Mononuclear cell (primary cell): ENCODE measurements at regions not wholly inside any gene's neighbourhood (a gene's known extent, or its start where the extent isn't known, plus 50 kb on each side); places are given as distances from the start of the nearest gene placed in this dataset.

Experiments
- H3K27me3 ChIP-seq: 2 replicates; pipeline ENCODE4 v1.6.0; 2011; ENCODE audit warnings: low read length, control low read depth; ENCODE audit not compliant: insufficient read depth
- H3K4me1 ChIP-seq: 2 replicates; pipeline ENCODE4 v1.5.1; 2011; ENCODE audit warnings: mild to moderate bottlenecking, low read length, control low read depth; ENCODE audit not compliant: insufficient read depth
- H3K4me3 ChIP-seq: 2 replicates; pipeline ENCODE4 v1.5.1; 2011; ENCODE audit warnings: mild to moderate bottlenecking, low read length, moderate library complexity
- H3K9me3 ChIP-seq: 2 replicates; pipeline ENCODE4 v1.5.1; 2011; ENCODE audit warnings: low read depth, mild to moderate bottlenecking, control low read depth, low read length

DNA sequence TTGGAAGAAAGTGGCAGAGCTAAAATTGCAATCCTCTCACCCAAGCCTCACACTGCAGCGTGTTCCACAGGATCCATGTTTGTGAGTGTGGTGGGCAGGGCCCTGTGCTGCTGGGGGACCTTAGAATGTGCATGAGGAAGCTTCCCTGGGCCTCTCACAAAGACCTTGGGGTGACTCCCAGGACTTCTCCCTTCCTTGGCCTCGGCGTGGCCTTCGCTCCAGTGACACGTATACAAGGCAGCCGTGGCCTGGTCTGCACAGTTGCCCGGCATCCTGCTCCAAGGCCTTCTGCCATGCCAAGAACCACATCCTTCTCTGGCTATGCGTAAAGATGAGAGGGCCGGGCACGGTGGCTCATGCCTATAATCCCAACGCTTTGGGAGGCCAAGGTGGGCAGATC is 196.4 kb downstream of the UACA start:
- Histone ChIP-seq H3K4me3 (no peak overlapping the region), H3K27me3 (no peaks in the 10 kb centered on the region), H3K9me3 (no peaks in the 10 kb centered on the region), H3K4me1 (no peaks in the 10 kb centered on the region)

DNA sequence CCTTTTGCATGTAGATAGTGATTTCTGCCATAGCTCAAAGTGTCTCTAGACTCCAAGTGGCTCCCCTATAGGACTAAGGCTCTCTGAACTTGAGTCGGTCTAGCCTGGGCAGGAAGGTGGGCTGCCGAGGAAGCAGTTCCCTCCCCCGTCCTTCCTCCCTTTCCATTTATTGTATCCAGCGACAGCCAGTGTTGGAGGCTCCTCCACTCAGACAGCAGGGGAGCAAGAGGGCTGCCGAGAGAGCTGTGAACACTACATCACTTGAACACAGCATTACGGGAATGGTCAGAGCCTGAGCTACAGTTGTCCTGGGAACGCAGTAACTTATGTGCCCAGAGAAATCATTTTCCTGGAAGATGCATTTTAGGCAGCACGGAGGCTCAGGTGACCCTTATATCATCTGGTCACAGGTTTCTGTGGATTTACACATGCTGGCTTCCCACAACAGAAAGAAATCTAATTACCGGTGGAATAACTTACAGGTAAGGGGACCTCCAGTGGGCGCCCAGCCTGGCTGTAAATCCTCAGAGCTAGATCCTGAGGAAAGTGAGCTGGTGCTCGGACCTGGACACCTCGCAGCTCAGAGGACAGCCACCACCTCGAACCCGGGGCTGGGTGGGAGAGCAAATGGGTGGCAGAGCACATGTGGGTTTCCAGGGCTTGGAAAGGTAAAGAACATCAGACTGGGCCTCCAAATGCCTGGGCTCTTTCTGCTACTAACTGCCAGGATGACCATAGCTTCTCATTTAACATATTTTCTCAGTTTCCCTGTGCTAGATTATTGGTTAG is 197.1 kb downstream of the UACA start:
- Histone ChIP-seq H3K27me3 (no peaks in the 10 kb centered on the region), H3K4me1 (no peaks in the 10 kb centered on the region), H3K9me3 (no peaks in the 10 kb centered on the region), H3K4me3 (no peak overlapping the region)

DNA sequence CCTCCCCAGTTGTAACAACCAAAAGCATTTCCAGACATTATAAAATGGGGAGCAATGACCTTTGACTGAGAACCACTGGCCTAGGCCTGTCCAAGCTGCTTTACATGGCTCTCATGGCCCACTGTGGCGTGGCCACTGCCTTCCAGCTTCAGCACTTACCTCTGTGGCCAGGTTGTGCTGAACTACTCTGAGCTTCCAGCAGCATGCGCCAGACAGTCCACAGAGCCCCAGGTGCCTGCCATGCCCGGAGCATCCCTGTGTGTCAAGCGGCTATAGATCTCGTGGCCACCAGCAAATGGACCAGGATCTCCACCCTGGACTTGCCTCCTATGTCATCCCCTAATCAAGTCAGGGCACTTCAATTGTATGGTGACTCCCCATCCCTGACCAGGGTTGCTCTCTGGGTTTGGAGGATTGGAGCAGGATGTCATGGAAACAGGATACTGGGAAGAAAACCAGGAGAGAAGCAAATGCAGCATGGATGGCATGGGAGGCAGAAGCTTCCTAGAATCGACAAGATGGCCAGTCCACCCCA is 199.7 kb downstream of the UACA start:
- Histone ChIP-seq H3K27me3 (no peaks in the 10 kb centered on the region), H3K4me1 (peaks cover 23% of the 10 kb centered on the region), H3K9me3 (no peaks in the 10 kb centered on the region), H3K4me3 (no peak overlapping the region)

DNA sequence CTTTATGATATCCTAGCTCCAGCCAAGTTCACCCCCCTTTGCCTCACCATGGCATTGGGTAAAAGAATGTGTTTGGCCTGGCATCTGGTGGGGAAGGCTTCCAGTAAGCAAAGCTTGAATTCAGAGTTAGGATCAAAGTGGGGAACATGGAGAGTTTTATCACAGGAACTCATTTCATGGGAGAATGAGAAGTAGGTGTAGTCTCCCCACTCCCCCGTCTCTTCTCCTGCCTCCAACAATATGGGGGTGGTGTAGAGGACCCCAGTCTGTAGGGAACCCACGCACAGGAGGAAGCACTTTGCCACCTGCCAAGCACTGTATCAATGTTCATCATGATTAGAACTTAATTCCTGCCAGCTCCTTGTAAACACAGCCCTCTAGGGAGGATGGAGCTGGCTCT is 200.5 kb downstream of the UACA start:
- H3K27me3 ChIP-seq, result no peaks in the 10 kb centered on the region

DNA sequence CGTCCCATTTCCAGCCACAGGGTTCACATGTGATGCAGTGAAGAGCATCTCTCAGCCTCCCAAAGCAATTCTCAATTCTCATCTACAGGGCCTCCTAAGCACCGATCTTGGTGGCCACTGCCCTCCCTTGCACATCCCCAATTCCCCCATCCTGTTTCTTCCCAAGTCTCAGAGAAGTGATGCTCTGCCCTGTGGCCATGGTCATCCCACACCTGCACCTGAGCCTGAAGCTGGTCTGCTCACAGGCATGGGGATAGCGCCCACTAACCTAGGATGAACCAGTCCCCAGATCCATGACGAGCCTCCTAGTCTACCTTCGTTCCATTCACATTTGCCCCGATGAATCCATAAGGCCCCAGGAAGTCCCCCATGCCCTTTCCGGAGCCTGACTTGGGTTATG is 201.5 kb downstream of the UACA start:
- no peaks in the 10 kb centered on the region for H3K27me3 ChIP-seq
- H3K9me3 ChIP-seq, result no peaks in the 10 kb centered on the region
- H3K4me1 ChIP-seq, result peaks cover 23% of the 10 kb centered on the region
- no peak overlapping the region for H3K4me3 ChIP-seq

More for the DNA sequence above, 200.5 kb downstream of the UACA start:
- no peaks in the 10 kb centered on the region for H3K9me3 ChIP-seq
- no peak overlapping the region for H3K4me3 ChIP-seq
- peaks cover 23% of the 10 kb centered on the region for H3K4me1 ChIP-seq

DNA sequence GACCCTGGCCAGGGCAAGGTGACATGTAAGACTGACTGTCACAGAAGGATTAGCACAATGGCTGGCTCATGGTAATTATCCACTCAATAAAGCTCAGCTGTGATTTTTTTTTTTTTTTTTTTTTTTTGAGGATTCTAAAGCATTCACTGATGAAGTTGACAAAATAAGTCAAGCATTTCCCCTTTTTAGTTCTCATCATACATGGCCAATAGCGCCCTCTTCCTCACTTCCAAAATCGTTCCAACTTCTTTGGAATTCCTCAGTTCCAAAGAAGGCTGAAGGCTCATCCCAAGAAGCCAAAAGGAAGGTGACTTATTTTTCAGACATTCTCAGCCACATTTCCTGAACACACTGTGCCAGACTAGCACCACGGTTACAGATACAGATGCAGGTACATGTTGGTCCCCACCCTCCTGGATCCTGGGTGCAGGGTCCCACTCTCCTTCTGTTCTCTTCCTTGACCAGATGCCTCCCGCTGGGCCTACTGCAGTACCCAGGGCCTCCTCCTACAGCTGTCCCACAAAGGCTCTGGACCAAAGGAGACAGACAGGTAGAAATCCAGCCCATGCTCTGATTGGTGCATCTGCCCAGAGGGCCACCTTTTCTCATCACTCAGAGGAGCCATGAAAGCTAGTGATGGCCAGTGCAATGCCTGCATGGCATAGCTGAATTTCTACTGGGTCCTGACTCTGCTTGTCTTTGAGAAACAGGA is 202.6 kb downstream of the UACA start:
- Histone ChIP-seq H3K9me3 (no peaks in the 10 kb centered on the region), H3K4me3 (no peak overlapping the region), H3K4me1 (peaks cover 23% of the 10 kb centered on the region), H3K27me3 (no peaks in the 10 kb centered on the region)

DNA sequence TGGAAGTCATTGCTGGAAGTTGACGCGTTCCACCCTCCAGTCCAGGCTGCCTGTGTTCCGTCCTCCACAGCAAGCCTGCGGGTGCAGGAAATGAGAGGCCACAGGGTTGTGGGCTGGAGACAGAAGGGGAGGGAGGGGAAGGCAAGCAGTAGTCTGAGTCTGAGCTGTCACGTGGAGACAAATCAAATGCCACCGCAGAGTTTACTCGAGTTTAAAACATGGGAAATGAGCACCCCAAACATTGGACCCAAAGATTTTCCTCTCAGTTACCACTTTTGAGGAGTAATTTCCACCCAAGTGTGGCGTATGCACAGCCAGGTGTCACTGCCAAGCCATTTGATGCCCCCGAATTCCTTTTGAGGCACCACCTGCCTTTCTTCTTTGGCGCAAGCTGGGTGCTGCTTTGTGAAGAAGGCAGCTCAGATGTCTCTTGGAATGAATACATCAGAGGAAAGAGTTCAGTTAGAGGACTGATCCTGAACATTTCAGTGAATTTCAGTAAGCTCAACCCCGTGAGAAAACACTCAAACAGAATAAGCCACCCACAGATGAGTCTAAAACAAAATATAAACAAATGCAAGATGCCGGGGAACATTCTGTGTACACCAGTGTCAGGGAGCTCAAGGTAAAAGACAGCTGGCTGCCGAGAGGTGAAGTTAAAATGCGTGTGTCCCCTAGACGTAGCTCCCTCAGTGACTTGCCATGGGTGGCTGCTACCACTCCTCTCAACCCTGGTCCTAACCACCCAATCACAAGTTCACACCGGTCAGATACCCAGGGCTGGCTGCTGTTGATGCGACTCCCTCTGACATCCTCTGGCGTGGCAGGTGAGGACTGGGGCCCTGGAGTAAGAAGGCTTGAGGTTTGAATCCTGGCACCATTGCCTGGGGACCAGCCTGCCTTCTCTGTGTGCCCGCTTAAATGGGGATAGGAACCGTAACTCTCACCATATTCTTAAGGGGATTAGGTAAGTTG is 203.8 kb downstream of the UACA start:
- Histone ChIP-seq H3K4me1 (peaks cover 28% of the 10 kb centered on the region), H3K4me3 (peak overlapping the region; percentile 38), H3K9me3 (no peaks in the 10 kb centered on the region), H3K27me3 (no peaks in the 10 kb centered on the region)

DNA sequence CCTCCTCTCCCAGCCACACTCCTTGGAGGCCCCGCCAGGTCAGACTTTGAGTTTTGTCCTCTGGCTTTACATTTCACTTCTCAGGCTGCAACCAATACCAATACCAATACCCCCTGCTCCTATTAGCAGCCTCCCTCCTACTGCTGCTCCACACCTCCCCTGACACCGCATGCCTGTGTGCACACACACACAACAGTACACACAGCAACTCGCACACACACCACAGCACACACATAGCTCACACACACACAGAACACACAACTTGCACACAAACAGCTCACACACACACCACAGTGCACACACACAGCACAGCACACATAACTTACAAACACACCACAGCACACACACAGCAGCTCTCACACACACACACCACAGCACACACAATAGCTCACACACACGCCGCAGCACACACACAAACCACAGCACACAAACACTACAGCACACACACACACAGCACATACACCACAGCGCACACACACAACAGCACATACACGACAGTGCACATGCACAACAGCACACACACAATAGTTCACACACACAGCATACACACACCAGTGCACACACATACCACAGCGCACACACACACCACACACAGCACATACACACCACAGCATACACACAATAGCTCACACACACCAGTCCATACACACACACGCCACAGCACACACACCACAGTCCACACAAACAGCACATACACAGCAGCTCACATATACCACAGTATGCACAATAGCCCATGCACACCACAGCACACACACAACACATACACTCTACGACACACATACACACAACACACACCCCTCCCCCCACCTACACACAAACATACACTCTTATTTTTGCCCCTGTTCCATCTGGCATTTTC is 204.7 kb downstream of the UACA start:
- H3K27me3 ChIP-seq, result no peaks in the 10 kb centered on the region
- peak overlapping the region; percentile 38 for H3K4me3 ChIP-seq
- no peaks in the 10 kb centered on the region for H3K9me3 ChIP-seq
- H3K4me1 ChIP-seq, result peaks cover 28% of the 10 kb centered on the region

DNA sequence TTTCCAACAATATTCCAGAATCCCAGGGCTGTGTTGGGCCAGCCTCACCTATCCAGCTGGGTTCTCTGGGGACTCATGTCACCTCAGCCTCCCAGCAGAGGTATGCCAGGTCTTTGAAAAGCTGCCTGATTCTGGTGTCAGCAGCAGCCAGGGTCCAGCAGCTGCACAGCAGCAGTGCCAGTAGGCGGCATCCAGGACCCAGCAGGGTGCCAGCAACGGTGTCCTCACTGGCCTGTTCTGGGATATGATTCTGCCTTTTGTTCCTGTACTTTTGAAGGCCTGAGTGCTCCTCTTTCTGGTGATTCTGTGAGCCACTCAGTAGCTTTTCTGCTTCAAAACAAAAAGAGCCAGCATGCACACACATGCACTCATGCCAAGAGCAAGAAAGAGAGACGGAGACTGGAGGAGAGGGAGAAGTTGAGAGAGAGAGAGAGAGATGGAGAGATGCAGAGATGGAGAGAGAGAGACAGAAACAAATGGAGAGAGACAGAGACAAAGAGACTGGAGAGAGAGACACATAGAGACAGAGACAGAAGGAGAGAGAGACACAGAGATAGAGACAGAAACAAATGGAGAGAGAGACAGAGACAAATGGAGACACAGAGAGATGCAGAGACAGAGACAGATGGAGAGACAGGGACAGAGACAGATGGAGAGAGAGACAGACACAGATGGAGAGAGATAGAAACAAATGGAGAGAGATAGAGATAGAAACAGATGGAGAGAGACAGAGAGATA is 205.7 kb downstream of the UACA start:
- Histone ChIP-seq H3K4me3 (no peak overlapping the region), H3K27me3 (no peaks in the 10 kb centered on the region), H3K4me1 (peaks cover 28% of the 10 kb centered on the region), H3K9me3 (no peaks in the 10 kb centered on the region)

DNA sequence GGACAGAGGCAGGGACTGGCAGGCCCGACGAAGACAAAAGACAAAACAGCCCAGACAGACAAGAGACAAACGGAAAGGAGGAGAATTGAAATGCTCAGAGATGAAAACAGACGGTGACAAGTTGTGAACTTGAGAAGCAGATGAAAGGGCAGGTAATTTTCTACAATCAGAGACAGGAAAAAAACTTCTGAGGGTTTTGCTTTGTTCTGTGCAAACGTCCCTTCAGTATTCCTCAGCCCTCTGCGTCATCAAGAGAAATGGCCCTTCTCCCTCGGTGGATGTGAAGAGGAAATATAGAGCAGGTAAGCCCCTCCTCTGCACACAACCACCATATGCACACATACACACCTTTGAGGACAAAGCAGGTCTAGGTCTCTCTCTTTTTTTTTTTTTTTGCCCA is 206.6 kb downstream of the UACA start:
- Histone ChIP-seq H3K4me3 (no peak overlapping the region), H3K9me3 (no peaks in the 10 kb centered on the region), H3K4me1 (peaks cover 28% of the 10 kb centered on the region), H3K27me3 (no peaks in the 10 kb centered on the region)

DNA sequence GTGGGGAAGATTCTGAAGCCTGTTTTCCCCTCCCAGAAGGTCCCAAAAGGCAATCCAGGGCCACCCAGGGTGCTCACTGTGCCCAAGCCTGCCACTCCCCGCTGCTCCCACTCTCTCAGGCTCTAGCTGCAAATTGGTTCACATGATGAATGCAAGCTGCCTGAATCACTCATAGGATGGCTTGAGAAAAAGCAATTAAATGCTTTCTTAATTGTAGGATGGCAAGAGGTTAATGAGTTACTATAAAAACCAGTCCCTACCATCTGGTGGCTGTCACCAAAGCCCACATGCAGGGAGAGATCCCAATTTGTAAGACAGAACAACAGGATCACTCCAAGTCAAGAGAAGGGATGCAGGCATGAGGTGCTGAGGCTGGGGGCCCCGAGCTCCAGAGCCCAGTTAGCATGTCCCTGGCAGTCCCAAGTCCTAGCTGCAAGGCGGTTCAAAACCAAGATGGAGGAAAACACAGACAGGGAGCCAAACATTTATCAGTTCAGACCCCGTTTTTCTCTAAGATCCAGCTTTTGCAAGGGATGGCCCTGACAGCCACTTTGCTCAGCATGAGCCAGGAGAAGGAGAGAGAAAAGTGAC is 207.1 kb downstream of the UACA start:
- Histone ChIP-seq H3K4me3 (no peak overlapping the region), H3K27me3 (no peaks in the 10 kb centered on the region), H3K4me1 (peaks cover 28% of the 10 kb centered on the region), H3K9me3 (no peaks in the 10 kb centered on the region)

DNA sequence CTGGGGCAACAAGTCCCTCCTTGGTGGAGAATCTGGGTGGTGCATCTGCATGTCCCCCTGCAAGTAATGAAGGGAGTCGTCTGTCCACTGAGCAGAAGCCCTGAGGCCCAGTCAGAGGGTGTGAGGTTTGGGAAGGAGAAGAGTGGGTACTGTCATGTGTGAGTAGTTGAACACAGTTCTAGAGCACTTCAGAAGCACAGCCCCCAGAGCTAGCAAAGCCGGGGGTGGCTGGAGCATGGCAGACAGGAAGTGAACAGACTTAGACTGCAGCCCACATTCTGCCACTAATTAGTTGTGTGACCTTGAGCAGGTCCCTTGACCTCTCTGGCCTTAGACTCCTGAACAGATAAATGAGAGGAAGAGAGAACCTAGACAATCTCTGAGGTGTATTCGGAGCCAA is 207.6 kb downstream of the UACA start:
- peaks cover 25% of the 10 kb centered on the region for H3K4me1 ChIP-seq
- no peaks in the 10 kb centered on the region for H3K9me3 ChIP-seq
- no peaks in the 10 kb centered on the region for H3K27me3 ChIP-seq
- no peak overlapping the region for H3K4me3 ChIP-seq

DNA sequence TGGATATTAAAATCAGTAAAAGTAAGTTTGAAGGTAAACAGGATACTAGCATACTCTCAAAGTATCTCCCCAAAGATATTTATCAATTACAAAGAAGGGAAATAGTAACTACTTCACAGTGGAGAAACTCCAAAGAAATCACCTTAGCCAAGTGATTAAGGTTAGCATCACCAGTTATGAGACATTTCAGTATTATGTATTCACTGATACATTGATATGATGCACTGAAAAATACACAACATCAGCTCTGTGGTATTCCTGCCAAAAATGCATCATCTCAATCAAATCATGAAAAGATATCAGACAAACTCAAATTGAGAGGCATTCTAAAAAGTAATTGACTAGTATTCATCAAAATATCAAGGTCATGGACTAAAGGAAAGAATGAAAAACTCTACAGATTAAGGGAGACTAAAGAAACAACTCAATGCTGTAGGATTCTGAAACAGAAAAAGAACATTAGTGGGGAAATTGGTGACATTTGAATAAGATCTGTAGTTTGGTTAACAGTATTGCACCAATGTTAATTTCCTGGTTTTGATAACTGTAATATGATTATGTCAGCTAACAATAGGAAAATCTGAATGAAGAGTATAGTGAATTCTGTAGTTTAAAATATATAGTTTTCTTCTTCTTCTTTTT is 215.4 kb downstream of the UACA start:
- H3K4me3 ChIP-seq, result no peak overlapping the region
- no peaks in the 10 kb centered on the region for H3K9me3 ChIP-seq
- no peaks in the 10 kb centered on the region for H3K27me3 ChIP-seq
- no peaks in the 10 kb centered on the region for H3K4me1 ChIP-seq
